Jurkat, Clone E6-1 (cell line): ENCODE measurements at regions not wholly inside any gene's neighbourhood (a gene's known extent, or its start where the extent isn't known, plus 50 kb on each side); places are given as distances from the start of the nearest gene placed in this dataset.
"Not testable (repeated sequence)": the region's sequence is repeated elsewhere in the genome, so short reads cannot be mapped to it uniquely, and the experiment has no call there.

Experiments
- DNase-seq: peaks from one replicate; pipeline ENCODE4 v3.0.0-alpha.2; 2011; ENCODE audit warnings: low read depth, low spot score
- H3K4me3 ChIP-seq: 2 replicates; pipeline ENCODE4 v1.5.1; 2011; ENCODE audit warnings: mild to moderate bottlenecking, low read length, control low read depth, moderate library complexity

DNA sequence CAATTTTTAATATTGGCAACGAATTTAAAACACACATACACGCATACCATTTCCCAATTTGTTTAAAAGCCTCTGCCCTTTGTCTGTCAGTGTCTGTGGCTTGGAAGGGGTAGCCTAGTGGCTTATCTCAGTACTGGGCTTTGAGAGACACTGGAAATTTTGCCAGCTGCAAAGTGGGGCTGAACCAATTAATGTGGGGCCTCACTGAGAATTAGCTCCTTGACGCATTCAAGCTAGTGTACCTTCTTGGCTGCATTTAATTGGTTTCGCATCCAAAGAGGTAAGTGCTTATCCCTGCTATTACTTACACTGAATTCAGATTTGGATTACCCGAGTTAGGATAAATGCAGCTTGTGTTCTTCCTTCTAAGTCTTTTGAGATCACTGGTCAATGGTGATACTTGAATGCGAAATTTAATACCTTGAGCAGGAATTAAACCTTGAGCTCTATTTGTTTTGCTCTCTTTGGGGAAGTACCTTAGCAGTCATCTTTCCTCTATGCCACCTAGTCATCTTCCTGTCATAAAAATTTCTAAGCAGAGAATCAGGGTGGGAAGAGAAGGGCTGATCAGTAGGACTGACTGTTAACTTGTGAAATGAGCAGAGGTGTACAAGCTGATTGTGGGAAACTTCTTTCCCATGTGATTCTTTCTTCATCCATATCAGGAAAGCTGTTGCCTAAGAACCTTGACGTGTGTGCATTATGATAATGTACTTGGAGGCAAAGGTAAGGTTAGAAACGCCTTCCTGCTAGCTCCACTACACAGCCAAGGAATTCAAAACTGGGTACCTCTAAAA, 187.7 kb upstream of the E2F8 start:
- no peak for DNase-seq
- H3K4me3 ChIP-seq, result no peak overlapping the region

- no peak overlapping the region for H3K4me3 ChIP-seq
- no peak for DNase-seq
Observed at GRCh38 chr11:19426756-19427403, 186.1 kb upstream of the E2F8 start.

- no peak for DNase-seq
- H3K4me3 ChIP-seq, result no peak overlapping the region
Observed at GRCh38 chr11:19426011-19426755, 185.4 kb upstream of the E2F8 start.

- no peak for DNase-seq
- H3K4me3 ChIP-seq, result no peak overlapping the region
Observed at GRCh38 chr11:19422276-19422675, 181.5 kb upstream of the E2F8 start.

DNA sequence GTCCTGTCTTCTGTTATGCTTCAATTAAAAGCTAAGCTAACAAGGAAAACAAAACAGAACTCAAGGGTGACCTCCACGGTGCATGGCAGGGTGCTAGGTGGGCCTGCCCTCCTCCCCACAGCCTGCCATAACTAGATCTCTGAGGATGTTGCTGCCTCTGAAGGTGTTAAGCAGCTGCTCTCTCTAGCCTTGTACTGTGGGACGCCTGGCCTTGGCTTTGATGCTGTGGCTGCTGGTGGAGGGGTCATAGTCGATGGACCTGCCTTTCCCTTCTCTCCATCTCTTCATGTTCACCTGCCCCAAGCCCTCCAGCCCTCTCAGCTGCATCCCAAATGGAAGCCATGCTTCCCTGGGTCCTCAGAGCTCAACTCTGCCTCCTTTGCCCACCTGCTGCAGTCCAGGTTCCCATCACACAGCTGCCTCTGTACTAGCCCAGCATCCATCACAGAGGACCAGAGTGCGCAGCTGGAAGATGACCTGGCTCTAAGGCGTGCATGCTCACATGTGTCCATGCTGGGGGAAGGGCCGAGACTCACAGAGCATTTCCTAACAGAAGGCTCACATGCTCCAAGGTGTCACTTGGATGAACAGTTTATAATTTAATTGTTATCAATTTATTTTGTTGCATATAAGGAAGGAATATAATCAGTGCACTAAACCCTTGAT, 180.3 kb upstream of the E2F8 start:
- DNase-seq, result no peak
- H3K4me3 ChIP-seq, result no peak overlapping the region

- no peak overlapping the region for H3K4me3 ChIP-seq
- no peak for DNase-seq
Observed at GRCh38 chr11:19419808-19420207, 179.1 kb upstream of the E2F8 start.

- H3K4me3 ChIP-seq, result no peak overlapping the region
Observed at GRCh38 chr11:19419021-19419750, 178.4 kb upstream of the E2F8 start.

GRCh38 chr11:19418221-19418620, 177.5 kb upstream of the E2F8 start:
- H3K4me3 ChIP-seq, result no peak overlapping the region
- no peak for DNase-seq

More at GRCh38 chr11:19419021-19419750, 178.4 kb upstream of the E2F8 start:
- no peak for DNase-seq

GRCh38 chr11:19412070-19412469, 171.3 kb upstream of the E2F8 start:
- DNase-seq, result not testable (repeated sequence)

GRCh38 chr11:19410032-19410431, 169.3 kb upstream of the E2F8 start:
- no peak overlapping the region for H3K4me3 ChIP-seq
- no peak for DNase-seq

More at GRCh38 chr11:19412070-19412469, 171.3 kb upstream of the E2F8 start:
- H3K4me3 ChIP-seq, result not testable (repeated sequence)

- H3K4me3 ChIP-seq, result no peak overlapping the region
- no peak for DNase-seq
Observed at GRCh38 chr11:19409307-19409706, 168.6 kb upstream of the E2F8 start.

GRCh38 chr11:19407677-19408270, 167.0 kb upstream of the E2F8 start:
- DNase-seq, result no peak

GRCh38 chr11:19405966-19406365, 165.2 kb upstream of the E2F8 start:
- no peak for DNase-seq
- no peak overlapping the region for H3K4me3 ChIP-seq

More at GRCh38 chr11:19407677-19408270, 167.0 kb upstream of the E2F8 start:
- no peak overlapping the region for H3K4me3 ChIP-seq

- no peak overlapping the region for H3K4me3 ChIP-seq
- no peak for DNase-seq
Observed at GRCh38 chr11:19404787-19405186, 164.0 kb upstream of the E2F8 start.

- no peak for DNase-seq
- H3K4me3 ChIP-seq, result no peak overlapping the region
Observed at GRCh38 chr11:19403196-19403895, 162.6 kb upstream of the E2F8 start.

- no peak for DNase-seq
- H3K4me3 ChIP-seq, result no peak overlapping the region
Observed at GRCh38 chr11:19400296-19400695, 159.6 kb upstream of the E2F8 start.

GRCh38 chr11:19398772-19399527, 158.2 kb upstream of the E2F8 start:
- DNase-seq, result no peak
- H3K4me3 ChIP-seq, result no peak overlapping the region
